Breast epithelium (tissue), 3 donors: ENCODE measurements at regions not wholly inside any gene's neighbourhood (a gene's known extent, or its start where the extent isn't known, plus 50 kb on each side); places are given as distances from the start of the nearest gene placed in this dataset.

Experiments
- CTCF ChIP-seq, 3 donors: fragments of 450-650 bp; IDR thresholded peaks; one replicate each; pipeline ENCODE4 v1.5.1; 2016 to 2017; ENCODE audit warnings: antibody characterized with exemption in 3 of 3, mild to moderate bottlenecking in 3 of 3, moderate library complexity in 3 of 3
- POLR2AphosphoS5 ChIP-seq, 3 donors: sonication (generic); formaldehyde crosslinking; IDR thresholded peaks; one replicate each; pipeline ENCODE4 v1.6.1; 2017; ENCODE audit warnings: antibody characterized with exemption in 3 of 3

GRCh38 chr4:20617678-20618396 is 82.4 kb upstream of the PACRGL start:
- TF ChIP-seq POLR2AphosphoS5 (IDR thresholded peaks at IDR 0.05), result peak in 1 of 3 donors; percentile 16
- no peak for TF ChIP-seq CTCF (IDR thresholded peaks at IDR 0.05)
